GM13976 (cell line): ENCODE measurements at regions not wholly inside any gene's neighbourhood (a gene's known extent, or its start where the extent isn't known, plus 50 kb on each side); places are given as distances from the start of the nearest gene placed in this dataset.
"Not testable (repeated sequence)": the region's sequence is repeated elsewhere in the genome, so short reads cannot be mapped to it uniquely, and the experiment has no call there.

Source experiments
- DNase-seq: peaks from one replicate; pipeline ENCODE4 v3.0.0; 2012; ENCODE audit warnings: low spot score
- in situ Hi-C: fragments of 300-500 bp; cut with MboI; formaldehyde crosslinking; loops from one replicate; pipeline ENCODE4 v1.12.0; 2022; ENCODE audit warnings: low sequenced_read_pairs, mixed read lengths, inconsistent platforms; ENCODE audit not compliant: unreplicated experiment
- TF ChIP-seq, protein P1 (sequence below): IDR thresholded peaks from 2 replicates; pipeline ENCODE4 v1.5.1; 2012; ENCODE audit warnings: borderline replicate concordance, mild to moderate bottlenecking; ENCODE audit not compliant: insufficient read depth; ENCODE audit errors: extremely low read depth, missing control alignments, control extremely low read depth

- DNase-seq, result no peak
- in situ Hi-C loops, result no loop called here
- TF ChIP-seq, protein P1, sequence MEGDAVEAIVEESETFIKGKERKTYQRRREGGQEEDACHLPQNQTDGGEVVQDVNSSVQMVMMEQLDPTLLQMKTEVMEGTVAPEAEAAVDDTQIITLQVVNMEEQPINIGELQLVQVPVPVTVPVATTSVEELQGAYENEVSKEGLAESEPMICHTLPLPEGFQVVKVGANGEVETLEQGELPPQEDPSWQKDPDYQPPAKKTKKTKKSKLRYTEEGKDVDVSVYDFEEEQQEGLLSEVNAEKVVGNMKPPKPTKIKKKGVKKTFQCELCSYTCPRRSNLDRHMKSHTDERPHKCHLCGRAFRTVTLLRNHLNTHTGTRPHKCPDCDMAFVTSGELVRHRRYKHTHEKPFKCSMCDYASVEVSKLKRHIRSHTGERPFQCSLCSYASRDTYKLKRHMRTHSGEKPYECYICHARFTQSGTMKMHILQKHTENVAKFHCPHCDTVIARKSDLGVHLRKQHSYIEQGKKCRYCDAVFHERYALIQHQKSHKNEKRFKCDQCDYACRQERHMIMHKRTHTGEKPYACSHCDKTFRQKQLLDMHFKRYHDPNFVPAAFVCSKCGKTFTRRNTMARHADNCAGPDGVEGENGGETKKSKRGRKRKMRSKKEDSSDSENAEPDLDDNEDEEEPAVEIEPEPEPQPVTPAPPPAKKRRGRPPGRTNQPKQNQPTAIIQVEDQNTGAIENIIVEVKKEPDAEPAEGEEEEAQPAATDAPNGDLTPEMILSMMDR, result no peak
Observed at GRCh38 chr2:129803871-129804270, 175.6 kb upstream of the RAB6C start.

DNA sequence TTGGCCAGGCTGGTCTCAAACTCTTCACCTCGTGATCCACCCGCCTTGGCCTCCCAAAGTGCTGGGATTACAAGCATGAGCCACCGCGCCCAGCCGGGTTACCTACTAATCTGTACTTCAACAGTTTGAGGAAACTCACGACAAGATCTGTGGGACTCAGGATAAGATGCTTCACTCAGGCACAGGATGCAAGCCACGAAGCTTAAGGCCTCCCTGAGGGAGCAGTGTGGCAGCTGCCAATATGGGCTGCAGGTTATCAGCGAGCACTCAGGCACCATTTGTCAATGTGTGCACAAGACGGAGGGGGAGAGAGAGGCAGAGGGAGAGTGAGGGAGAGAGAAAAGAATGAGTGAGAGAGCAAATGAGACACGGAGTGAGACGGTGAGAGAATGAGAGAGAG, 173.6 kb upstream of the RAB6C start:
- TF ChIP-seq, protein P1, result no peak
- DNase-seq, result no peak
- in situ Hi-C loops, result no loop called here

GRCh38 chr2:129806317-129806716, 173.1 kb upstream of the RAB6C start:
- TF ChIP-seq, protein P1, result no peak
- in situ Hi-C loops, result no loop called here
- no peak for DNase-seq

DNA sequence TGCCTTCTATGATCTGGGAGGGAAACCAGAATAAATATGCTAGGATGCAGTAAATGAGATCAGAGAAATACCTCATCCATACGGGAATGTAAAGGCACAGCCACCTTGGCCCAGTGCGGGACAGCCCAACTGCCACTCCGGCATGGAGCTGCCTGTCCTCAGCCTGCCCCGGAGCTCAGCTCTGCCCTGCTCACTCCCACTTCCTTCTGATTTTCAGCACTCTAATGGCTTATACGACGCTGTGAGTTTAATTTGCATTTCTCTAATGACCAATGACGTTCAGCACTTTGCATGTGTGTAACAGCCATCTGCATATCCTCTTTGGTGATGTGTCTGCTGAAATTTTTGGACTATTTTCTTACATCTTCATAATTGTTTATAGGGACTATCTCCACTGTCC, 172.5 kb upstream of the RAB6C start:
- in situ Hi-C loops, result no loop called here
- TF ChIP-seq, protein P1, result no peak
- DNase-seq, result no peak

GRCh38 chr2:129807642-129808338, 171.7 kb upstream of the RAB6C start:
- DNase-seq, in situ Hi-C loops: not testable (repeated sequence)

- DNase-seq, result no peak
- in situ Hi-C loops, result no loop called here
- TF ChIP-seq, protein P1, result no peak
Observed at GRCh38 chr2:129810521-129810920, 168.9 kb upstream of the RAB6C start.

- in situ Hi-C loops, result no loop called here
- no peak for DNase-seq
- TF ChIP-seq, protein P1, result no peak
Observed at GRCh38 chr2:129812071-129812470, 167.4 kb upstream of the RAB6C start.
